SK-N-SH (cell line): ENCODE measurements at regions not wholly inside any gene's neighbourhood (a gene's known extent, or its start where the extent isn't known, plus 50 kb on each side); places are given as distances from the start of the nearest gene placed in this dataset.

ENCODE experiments used
- EZH2phosphoT487 ChIP-seq: fragments of 200-600 bp; sonication (generic); IDR thresholded peaks from 2 replicates; pipeline ENCODE4 v1.6.1; 2017; ENCODE audit warnings: low read depth, mixed run types, mild to moderate bottlenecking, antibody characterized with exemption, moderate library complexity, borderline replicate concordance
- MXI1 ChIP-seq: IDR thresholded peaks from 2 replicates; pipeline ENCODE4 v1.6.1; 2012; ENCODE audit warnings: mild to moderate bottlenecking, low read depth, low read length, improper control_type of control experiment
- POLR2AphosphoS5 ChIP-seq: IDR thresholded peaks from 2 replicates; pipeline ENCODE4 v1.6.1; 2012; ENCODE audit warnings: low read depth, low read length
- TF ChIP-seq, protein P1 (sequence below): fragments of 200-600 bp; sonication (generic); IDR thresholded peaks from 2 replicates; pipeline ENCODE4 v1.6.1; 2017; ENCODE audit warnings: antibody characterized with exemption, mild to moderate bottlenecking, moderate library complexity
- TF ChIP-seq, protein P2 (sequence below): IDR thresholded peaks from 2 replicates; pipeline ENCODE4 v1.6.1; 2012; ENCODE audit warnings: mild to moderate bottlenecking, low read depth, low read length, moderate library complexity
- TF ChIP-seq, protein P3 (sequence below): fragments of 150-350 bp; IDR thresholded peaks from 2 replicates; pipeline ENCODE4 v1.6.1; 2016; ENCODE audit warnings: mild to moderate bottlenecking, low read depth, low read length

DNA sequence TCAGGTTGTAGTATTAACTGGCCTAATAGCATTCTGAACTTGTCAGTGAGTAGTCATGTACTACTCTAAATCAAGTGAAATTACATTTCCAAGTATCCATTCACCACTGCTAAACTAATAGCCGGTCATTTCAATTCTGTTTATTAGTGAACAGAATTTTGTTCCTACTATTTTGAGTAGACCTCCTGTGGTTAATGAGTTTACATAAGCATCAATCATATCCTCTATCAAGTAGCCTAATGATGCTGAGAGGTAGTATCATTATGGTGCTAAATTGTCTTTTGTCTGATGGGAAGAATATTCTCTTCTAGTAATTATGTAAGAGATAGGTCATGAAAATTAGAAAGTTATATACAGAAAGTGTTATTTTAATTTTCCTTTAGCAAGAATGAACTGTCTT lies 602.8 kb downstream of the KCNT2 start:
- TF ChIP-seq POLR2AphosphoS5 (no peak), EZH2phosphoT487 (no peak), MXI1 (no peak)
- TF ChIP-seq, protein P1, sequence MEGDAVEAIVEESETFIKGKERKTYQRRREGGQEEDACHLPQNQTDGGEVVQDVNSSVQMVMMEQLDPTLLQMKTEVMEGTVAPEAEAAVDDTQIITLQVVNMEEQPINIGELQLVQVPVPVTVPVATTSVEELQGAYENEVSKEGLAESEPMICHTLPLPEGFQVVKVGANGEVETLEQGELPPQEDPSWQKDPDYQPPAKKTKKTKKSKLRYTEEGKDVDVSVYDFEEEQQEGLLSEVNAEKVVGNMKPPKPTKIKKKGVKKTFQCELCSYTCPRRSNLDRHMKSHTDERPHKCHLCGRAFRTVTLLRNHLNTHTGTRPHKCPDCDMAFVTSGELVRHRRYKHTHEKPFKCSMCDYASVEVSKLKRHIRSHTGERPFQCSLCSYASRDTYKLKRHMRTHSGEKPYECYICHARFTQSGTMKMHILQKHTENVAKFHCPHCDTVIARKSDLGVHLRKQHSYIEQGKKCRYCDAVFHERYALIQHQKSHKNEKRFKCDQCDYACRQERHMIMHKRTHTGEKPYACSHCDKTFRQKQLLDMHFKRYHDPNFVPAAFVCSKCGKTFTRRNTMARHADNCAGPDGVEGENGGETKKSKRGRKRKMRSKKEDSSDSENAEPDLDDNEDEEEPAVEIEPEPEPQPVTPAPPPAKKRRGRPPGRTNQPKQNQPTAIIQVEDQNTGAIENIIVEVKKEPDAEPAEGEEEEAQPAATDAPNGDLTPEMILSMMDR, result no peak
- TF ChIP-seq, protein P2, sequence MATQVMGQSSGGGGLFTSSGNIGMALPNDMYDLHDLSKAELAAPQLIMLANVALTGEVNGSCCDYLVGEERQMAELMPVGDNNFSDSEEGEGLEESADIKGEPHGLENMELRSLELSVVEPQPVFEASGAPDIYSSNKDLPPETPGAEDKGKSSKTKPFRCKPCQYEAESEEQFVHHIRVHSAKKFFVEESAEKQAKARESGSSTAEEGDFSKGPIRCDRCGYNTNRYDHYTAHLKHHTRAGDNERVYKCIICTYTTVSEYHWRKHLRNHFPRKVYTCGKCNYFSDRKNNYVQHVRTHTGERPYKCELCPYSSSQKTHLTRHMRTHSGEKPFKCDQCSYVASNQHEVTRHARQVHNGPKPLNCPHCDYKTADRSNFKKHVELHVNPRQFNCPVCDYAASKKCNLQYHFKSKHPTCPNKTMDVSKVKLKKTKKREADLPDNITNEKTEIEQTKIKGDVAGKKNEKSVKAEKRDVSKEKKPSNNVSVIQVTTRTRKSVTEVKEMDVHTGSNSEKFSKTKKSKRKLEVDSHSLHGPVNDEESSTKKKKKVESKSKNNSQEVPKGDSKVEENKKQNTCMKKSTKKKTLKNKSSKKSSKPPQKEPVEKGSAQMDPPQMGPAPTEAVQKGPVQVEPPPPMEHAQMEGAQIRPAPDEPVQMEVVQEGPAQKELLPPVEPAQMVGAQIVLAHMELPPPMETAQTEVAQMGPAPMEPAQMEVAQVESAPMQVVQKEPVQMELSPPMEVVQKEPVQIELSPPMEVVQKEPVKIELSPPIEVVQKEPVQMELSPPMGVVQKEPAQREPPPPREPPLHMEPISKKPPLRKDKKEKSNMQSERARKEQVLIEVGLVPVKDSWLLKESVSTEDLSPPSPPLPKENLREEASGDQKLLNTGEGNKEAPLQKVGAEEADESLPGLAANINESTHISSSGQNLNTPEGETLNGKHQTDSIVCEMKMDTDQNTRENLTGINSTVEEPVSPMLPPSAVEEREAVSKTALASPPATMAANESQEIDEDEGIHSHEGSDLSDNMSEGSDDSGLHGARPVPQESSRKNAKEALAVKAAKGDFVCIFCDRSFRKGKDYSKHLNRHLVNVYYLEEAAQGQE, result no peak
- TF ChIP-seq, protein P3, sequence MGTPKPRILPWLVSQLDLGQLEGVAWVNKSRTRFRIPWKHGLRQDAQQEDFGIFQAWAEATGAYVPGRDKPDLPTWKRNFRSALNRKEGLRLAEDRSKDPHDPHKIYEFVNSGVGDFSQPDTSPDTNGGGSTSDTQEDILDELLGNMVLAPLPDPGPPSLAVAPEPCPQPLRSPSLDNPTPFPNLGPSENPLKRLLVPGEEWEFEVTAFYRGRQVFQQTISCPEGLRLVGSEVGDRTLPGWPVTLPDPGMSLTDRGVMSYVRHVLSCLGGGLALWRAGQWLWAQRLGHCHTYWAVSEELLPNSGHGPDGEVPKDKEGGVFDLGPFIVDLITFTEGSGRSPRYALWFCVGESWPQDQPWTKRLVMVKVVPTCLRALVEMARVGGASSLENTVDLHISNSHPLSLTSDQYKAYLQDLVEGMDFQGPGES, result no peak
